ENCODE measurements at regions not wholly inside any gene's neighbourhood (a gene's known extent, or its start where the extent isn't known, plus 50 kb on each side); places are given as distances from the start of the nearest gene placed in this dataset.

DNA sequence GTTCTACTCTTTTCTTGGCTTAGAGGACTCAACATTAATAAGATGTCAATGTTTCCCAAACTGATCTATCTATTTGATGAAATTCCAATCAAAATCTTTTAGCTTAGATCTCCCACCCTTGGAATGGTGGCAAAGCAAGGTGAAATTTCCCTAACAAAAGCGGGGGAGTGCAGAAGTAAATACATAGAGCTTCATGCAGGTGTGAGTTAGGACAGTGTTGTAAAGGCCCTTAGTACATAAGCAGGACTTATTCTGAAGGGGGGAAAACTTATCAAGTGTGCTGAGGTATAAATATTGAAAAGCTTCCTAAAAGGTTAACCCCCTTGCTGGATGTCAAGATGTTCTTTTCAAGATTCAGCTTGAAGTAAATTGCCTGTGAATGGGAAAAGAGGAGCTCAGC is 608.6 kb upstream of the CELF4 start:
- TF ChIP-seq, protein P1, sequence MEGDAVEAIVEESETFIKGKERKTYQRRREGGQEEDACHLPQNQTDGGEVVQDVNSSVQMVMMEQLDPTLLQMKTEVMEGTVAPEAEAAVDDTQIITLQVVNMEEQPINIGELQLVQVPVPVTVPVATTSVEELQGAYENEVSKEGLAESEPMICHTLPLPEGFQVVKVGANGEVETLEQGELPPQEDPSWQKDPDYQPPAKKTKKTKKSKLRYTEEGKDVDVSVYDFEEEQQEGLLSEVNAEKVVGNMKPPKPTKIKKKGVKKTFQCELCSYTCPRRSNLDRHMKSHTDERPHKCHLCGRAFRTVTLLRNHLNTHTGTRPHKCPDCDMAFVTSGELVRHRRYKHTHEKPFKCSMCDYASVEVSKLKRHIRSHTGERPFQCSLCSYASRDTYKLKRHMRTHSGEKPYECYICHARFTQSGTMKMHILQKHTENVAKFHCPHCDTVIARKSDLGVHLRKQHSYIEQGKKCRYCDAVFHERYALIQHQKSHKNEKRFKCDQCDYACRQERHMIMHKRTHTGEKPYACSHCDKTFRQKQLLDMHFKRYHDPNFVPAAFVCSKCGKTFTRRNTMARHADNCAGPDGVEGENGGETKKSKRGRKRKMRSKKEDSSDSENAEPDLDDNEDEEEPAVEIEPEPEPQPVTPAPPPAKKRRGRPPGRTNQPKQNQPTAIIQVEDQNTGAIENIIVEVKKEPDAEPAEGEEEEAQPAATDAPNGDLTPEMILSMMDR (IDR thresholded peaks at IDR 0.05) = no peak
- no peak for TF ChIP-seq POLR2A (IDR thresholded peaks at IDR 0.05)
